ENCODE measurements at regions not wholly inside any gene's neighbourhood (a gene's known extent, or its start where the extent isn't known, plus 50 kb on each side); places are given as distances from the start of the nearest gene placed in this dataset.

DNA sequence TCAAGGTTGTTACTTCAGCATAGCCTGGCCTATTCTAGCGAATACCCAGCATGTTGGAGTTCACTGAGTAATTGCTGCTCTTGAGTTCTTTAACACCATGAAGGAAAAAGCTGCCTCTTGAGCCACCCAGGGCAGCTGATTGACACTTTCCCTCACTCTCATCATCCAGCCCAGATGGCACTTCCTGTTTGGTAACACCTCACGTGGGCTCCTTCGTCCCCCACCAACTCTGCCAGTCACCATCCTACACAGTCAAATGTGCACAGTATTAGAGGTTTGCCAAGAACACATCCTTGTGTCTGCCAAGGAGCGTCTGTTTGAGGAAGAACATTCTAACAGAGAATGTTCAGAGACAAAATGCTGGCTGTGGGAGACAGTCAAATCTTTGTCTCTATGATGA lies 266.3 kb downstream of the RPLP1 start:
- TF ChIP-seq, protein P1, sequence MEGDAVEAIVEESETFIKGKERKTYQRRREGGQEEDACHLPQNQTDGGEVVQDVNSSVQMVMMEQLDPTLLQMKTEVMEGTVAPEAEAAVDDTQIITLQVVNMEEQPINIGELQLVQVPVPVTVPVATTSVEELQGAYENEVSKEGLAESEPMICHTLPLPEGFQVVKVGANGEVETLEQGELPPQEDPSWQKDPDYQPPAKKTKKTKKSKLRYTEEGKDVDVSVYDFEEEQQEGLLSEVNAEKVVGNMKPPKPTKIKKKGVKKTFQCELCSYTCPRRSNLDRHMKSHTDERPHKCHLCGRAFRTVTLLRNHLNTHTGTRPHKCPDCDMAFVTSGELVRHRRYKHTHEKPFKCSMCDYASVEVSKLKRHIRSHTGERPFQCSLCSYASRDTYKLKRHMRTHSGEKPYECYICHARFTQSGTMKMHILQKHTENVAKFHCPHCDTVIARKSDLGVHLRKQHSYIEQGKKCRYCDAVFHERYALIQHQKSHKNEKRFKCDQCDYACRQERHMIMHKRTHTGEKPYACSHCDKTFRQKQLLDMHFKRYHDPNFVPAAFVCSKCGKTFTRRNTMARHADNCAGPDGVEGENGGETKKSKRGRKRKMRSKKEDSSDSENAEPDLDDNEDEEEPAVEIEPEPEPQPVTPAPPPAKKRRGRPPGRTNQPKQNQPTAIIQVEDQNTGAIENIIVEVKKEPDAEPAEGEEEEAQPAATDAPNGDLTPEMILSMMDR (IDR thresholded peaks at IDR 0.05), result no peak
- H3K4me1 ChIP-seq, result peaks cover 0 to 89% (median 0%) of the 10 kb centered on the region in 9 donors
- H3K4me3 ChIP-seq, result no peak overlapping the region
- 52 to 57% methylated on average over 4 of the region's 4 CpGs for WGBS, 2 donors
- intact Hi-C loops (cut with DNase I), result no loop called here
- H3K27ac ChIP-seq, result peak overlapping the region in 2 of 10 donors; percentile 21 to 91
- H3K27me3 ChIP-seq, result peaks cover 0 to 29% (median 4%) of the 10 kb centered on the region in 7 donors
- no peaks in the 10 kb centered on the region for H3K9me3 ChIP-seq
- peak in 1 of 2 donors; percentile 12 for DNase-seq
- no peaks in the 10 kb centered on the region for H3K36me3 ChIP-seq
- peak in 6 of 8 donors; percentile 49 to 74 (median 60) for ATAC-seq

DNA sequence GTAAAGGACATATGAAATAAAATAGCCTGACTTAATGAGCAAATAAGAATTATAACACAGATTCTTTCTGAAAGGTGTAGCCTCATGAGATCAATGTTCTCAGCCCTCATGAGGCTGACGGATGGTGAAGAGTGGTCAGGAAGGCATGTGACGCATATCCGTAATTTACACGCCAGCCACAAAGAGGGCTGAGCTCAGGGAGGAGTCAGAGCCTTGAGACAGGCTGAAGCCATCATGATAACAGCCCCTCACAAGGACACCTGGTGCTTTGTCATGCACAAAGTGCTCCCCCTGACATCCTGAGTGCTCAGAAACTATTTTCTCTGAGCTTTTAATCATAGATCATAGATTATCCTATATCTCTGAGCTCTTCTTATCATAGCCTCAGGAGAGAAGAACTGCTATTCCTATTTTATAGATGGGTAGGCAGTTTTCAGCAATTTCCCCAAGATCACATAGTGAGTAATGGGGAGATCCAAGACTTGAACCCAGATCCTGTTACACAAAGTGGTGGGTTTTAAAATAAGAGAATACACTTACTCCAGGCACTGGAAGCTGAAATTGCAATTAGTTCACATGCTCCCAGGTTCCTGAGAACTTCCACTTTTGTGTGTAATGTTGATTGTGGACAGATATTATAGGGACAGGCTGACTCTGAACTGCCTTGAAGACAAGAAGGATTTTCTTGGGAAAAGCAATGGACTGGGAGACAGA lies 267.1 kb downstream of the RPLP1 start:
- H3K27me3 ChIP-seq, result peaks cover 0 to 29% (median 4%) of the 10 kb centered on the region in 7 donors
- H3K27ac ChIP-seq, result peak overlapping the region in 2 of 10 donors; percentile 21 to 91
- peaks cover 0 to 88% (median 0%) of the 10 kb centered on the region in 9 donors for H3K4me1 ChIP-seq
- no peaks in the 10 kb centered on the region for H3K9me3 ChIP-seq
- intact Hi-C loops (cut with DNase I), result loop anchor here in 7 of 10 donors (10.0 kb wide), 4 partner anchors 125 to 765 kb away; partner anchors contain the start of gene TLE3 (in 1 of the 7)
- TF ChIP-seq, protein P1 (IDR thresholded peaks at IDR 0.05), result no peak
- ATAC-seq (peak in 6 of 8 donors; percentile 34 to 72 (median 62)), DNase-seq (peak in 1 of 2 donors; percentile 21)
- H3K4me3 ChIP-seq, result no peak overlapping the region
- 63 to 68% methylated on average over 4 of the region's 4 CpGs for WGBS, 2 donors
- no peaks in the 10 kb centered on the region for H3K36me3 ChIP-seq

DNA sequence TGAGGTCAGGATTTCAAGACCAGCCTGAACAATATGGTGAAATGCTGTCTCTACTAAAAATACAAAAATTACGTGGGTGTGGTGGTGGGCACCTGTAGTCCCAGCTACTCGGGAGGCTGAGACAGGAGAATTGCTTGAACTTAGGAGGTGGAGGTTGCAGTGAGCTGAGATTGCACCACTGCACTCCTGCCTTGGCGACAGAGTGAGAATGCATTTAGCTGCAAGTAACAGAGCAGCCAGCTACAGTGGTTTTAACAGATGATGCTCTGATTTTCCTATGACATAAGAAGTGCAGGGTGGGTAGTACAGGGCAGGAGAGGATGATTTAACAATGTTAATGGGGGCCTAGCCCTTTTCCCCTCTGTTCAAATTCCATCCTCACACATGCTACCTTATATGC lies 267.9 kb downstream of the RPLP1 start:
- H3K4me1 ChIP-seq, result peaks cover 0 to 91% (median 0%) of the 10 kb centered on the region in 9 donors
- ATAC-seq, result no peak
- no peak overlapping the region for H3K4me3 ChIP-seq
- intact Hi-C loops (cut with DNase I), result loop anchor here in 7 of 10 donors (10.0 kb wide), 4 partner anchors 126 to 764 kb away; partner anchors contain the start of gene TLE3 (in 1 of the 7)
- TF ChIP-seq, protein P1 (IDR thresholded peaks at IDR 0.05), result no peak
- H3K27ac ChIP-seq, result peak overlapping the region in 1 of 10 donors; percentile 91
- peaks cover 0 to 21% (median 4%) of the 10 kb centered on the region in 7 donors for H3K27me3 ChIP-seq
- no peak for DNase-seq
- 94 to 95% methylated on average over 3 of the region's 3 CpGs for WGBS, 2 donors
- no peaks in the 10 kb centered on the region for H3K9me3 ChIP-seq
- no peaks in the 10 kb centered on the region for H3K36me3 ChIP-seq

DNA sequence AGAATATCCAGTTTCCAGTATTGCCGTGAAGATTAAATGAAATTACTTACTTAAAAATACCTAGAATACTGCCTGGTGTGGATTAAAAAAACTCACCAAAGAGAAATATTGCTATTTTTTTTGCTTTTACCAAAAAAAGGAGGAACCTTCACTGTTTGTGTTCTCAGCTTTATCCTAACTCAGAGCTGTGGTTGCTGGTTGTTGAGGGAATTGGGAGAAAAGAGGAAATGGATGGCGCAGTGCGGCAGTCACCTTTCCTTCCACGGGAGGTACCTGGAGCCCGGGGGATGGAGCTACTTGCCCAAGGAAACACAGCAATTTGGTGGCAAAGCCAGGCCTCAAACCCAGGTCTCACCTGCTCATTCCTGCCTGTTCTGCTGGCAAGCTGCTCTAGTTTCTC lies 270.3 kb downstream of the RPLP1 start:
- no peak for ATAC-seq
- H3K9me3 ChIP-seq, result no peaks in the 10 kb centered on the region
- TF ChIP-seq, protein P1 (IDR thresholded peaks at IDR 0.05), result no peak
- no peaks in the 10 kb centered on the region for H3K36me3 ChIP-seq
- peak overlapping the region in 1 of 10 donors; percentile 91 for H3K27ac ChIP-seq
- intact Hi-C loops (cut with DNase I), result loop anchor here in 7 of 10 donors (10.0 kb wide), 4 partner anchors 128 to 762 kb away; partner anchors contain the start of gene TLE3 (in 1 of the 7)
- peaks cover 0 to 34% (median 7%) of the 10 kb centered on the region in 7 donors for H3K27me3 ChIP-seq
- no peak overlapping the region for H3K4me3 ChIP-seq
- DNase-seq, result no peak
- H3K4me1 ChIP-seq, result peaks cover 0 to 92% (median 0%) of the 10 kb centered on the region in 9 donors
- 81 to 90% methylated on average over 5 of the region's 5 CpGs for WGBS, 2 donors

All from heart right ventricle (tissue), 16 donors.